HAP-1 (cell line): ENCODE measurements at regions not wholly inside any gene's neighbourhood (a gene's known extent, or its start where the extent isn't known, plus 50 kb on each side); places are given as distances from the start of the nearest gene placed in this dataset.

Experiments used
- DNase-seq, 2 experiments: peaks; one replicate each; pipeline ENCODE4 v3.0.0-alpha.2; 2016 to 2020; ENCODE audit warnings: low spot score in 2 of 2
- H3K27me3 ChIP-seq: fragments of 250-450 bp; sonication (Bioruptor Pico); 2 replicates; pipeline ENCODE4 v1.5.1; 2020; ENCODE audit warnings: low read depth, mild to moderate bottlenecking, moderate library complexity
- H3K36me3 ChIP-seq: fragments of 250-450 bp; sonication (Bioruptor Pico); replicated peaks from 2 replicates; pipeline ENCODE4 v1.5.1; 2020; ENCODE audit warnings: mild to moderate bottlenecking
- H3K4me1 ChIP-seq: fragments of 250-450 bp; sonication (Bioruptor Pico); 2 replicates; pipeline ENCODE4 v1.5.1; 2020; ENCODE audit warnings: mild to moderate bottlenecking
- H3K4me3 ChIP-seq: fragments of 250-450 bp; sonication (Bioruptor Pico); 2 replicates; pipeline ENCODE4 v1.5.1; 2020; ENCODE audit warnings: mild to moderate bottlenecking, moderate library complexity
- H3K9me3 ChIP-seq: fragments of 250-450 bp; sonication (Bioruptor Pico); 2 replicates; pipeline ENCODE4 v1.5.1; 2020; ENCODE audit warnings: mild to moderate bottlenecking, moderate library complexity
- in situ Hi-C: fragments of 300-500 bp; cut with MboI; formaldehyde crosslinking; loops from 3 replicates; pipeline ENCODE4 v1.14.3; 2020; ENCODE audit warnings: low sequenced_read_pairs, inconsistent platforms, mixed read lengths

DNA sequence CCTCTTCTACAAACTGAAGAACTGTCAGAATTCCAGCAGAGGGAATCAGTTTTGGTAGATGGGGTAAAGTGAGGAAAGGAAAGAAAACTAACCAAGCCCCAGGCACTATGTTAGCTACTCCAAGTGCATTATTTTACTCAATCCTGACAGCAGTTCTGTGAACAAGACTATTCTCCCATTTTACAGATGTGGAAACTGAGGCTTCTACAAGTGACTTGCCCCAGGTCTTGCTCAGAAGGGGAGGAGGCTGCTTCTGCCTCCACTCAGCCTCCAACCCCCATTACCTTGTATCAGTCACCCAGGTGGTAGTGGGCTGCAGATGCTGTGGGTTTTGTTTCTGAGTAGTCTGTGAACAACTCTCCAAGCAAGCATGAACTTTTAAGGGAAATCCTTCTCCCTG is 315.2 kb upstream of the MAF start:
- no peaks in the 10 kb centered on the region for H3K9me3 ChIP-seq
- H3K4me1 ChIP-seq, result peaks cover 6% of the 10 kb centered on the region; the same call in 1 of the 2 replicates
- no peaks in the 10 kb centered on the region for H3K27me3 ChIP-seq
- no peak for DNase-seq
- H3K36me3 ChIP-seq, result no peaks in the 10 kb centered on the region
- in situ Hi-C loops, result no loop called here
- no peak overlapping the region for H3K4me3 ChIP-seq

DNA sequence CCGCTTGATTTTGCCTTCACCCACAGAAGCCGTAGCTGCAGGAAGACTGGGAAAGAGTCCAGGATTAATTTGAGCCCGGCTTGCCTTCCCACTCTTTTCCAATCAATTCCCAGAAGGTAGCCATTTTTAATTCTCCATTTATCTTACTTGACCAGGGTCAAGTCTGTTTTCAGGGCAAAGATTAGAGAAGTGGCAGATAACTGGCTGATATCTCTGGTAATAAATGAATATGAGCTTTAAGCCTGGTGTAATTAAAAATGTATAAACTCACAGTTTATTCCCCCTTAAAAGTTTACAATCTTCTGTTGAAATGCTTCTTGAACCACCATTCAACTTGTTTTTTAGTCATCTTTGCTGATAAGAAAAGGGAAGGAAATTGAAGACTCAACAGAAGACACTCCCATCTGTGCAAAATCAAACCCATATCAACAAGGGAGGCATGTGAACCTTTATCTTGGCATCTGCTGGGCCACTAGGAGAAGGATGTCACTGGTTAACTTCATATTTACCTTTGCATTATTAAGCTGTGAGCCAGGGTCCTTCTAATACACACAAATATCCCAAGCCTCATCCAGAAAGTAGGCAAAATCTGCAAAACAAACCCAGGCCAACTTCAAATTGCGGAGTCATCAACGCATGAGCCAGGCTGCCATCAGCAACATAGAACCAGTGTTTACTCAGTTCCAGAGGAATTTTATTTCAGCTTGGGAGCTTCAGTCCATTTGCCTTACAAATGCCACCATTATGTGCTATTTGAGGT is 314.6 kb upstream of the MAF start:
- in situ Hi-C loops, result no loop called here
- Histone ChIP-seq H3K4me3 (no peak overlapping the region), H3K27me3 (no peaks in the 10 kb centered on the region), H3K4me1 (peaks cover 6% of the 10 kb centered on the region; the same call in 1 of the 2 replicates), H3K9me3 (no peaks in the 10 kb centered on the region), H3K36me3 (no peaks in the 10 kb centered on the region)
- no peak for DNase-seq

GRCh38 chr16:79912592-79913310 is 312.2 kb upstream of the MAF start:
- in situ Hi-C loops, result no loop called here
- DNase-seq, result no peak
- Histone ChIP-seq H3K9me3 (no peaks in the 10 kb centered on the region), H3K4me1 (no peaks in the 10 kb centered on the region), H3K36me3 (no peaks in the 10 kb centered on the region), H3K4me3 (no peak overlapping the region), H3K27me3 (no peaks in the 10 kb centered on the region)

GRCh38 chr16:79911660-79912059 is 311.1 kb upstream of the MAF start:
- no peak for DNase-seq
- Histone ChIP-seq H3K4me1 (no peaks in the 10 kb centered on the region), H3K36me3 (no peaks in the 10 kb centered on the region), H3K4me3 (no peak overlapping the region), H3K9me3 (no peaks in the 10 kb centered on the region), H3K27me3 (no peaks in the 10 kb centered on the region)
- in situ Hi-C loops, result no loop called here

- Histone ChIP-seq H3K9me3 (no peaks in the 10 kb centered on the region), H3K4me1 (no peaks in the 10 kb centered on the region), H3K4me3 (no peak overlapping the region), H3K27me3 (no peaks in the 10 kb centered on the region), H3K36me3 (no peaks in the 10 kb centered on the region)
- no peak for DNase-seq
- in situ Hi-C loops, result no loop called here
Observed at GRCh38 chr16:79909571-79909970, 309.0 kb upstream of the MAF start.

- H3K4me1 ChIP-seq, result no peaks in the 10 kb centered on the region
- no peak for DNase-seq
- no peaks in the 10 kb centered on the region for H3K9me3 ChIP-seq
- no peaks in the 10 kb centered on the region for H3K36me3 ChIP-seq
- no peak overlapping the region for H3K4me3 ChIP-seq
- in situ Hi-C loops, result no loop called here
- H3K27me3 ChIP-seq, result no peaks in the 10 kb centered on the region
Observed at GRCh38 chr16:79903471-79903870, 302.9 kb upstream of the MAF start.

DNA sequence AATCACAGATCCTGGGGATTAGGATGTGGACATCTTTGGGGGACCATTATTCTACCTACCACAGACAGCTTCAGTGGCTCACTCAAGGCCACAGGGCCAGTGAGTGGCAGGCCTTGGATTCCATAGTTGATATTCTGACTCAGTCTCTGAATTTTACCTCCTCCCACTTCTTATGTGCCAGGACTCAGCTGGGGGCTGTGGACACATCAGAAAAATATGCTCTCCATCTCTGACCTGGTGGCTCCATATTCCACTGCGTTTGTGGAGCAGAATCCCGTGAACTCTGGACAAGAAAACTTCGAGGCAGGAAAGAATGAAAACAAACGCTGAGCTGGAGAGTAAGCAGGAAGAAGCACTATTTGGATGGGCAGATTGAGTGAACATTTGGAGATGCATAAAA is 301.8 kb upstream of the MAF start:
- DNase-seq, result no peak
- in situ Hi-C loops, result no loop called here
- no peaks in the 10 kb centered on the region for H3K27me3 ChIP-seq
- H3K4me3 ChIP-seq, result no peak overlapping the region
- no peaks in the 10 kb centered on the region for H3K4me1 ChIP-seq
- H3K36me3 ChIP-seq, result no peaks in the 10 kb centered on the region
- no peaks in the 10 kb centered on the region for H3K9me3 ChIP-seq

DNA sequence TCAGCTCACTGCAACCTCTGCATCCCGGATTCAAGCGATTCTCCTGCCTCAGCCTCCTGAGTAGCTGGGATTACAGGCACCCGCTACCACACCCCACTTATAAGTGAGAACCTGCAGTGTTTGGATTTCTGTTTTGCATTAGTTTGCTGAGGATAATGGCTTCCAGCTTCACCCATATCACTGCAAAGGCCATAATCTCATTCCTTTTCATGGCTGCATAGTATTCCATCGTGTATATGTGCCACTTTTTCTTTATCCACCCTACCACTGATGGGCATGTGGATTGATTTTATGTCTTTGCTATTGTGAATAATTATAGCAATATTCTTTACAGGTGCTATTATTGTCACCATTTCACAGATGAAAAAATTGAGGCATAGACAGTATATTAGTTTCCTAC is 301.0 kb upstream of the MAF start:
- H3K4me3 ChIP-seq, result no peak overlapping the region
- DNase-seq, result no peak
- no peaks in the 10 kb centered on the region for H3K36me3 ChIP-seq
- H3K27me3 ChIP-seq, result no peaks in the 10 kb centered on the region
- H3K4me1 ChIP-seq, result no peaks in the 10 kb centered on the region
- no peaks in the 10 kb centered on the region for H3K9me3 ChIP-seq
- in situ Hi-C loops, result no loop called here

GRCh38 chr16:79899716-79900115 is 299.2 kb upstream of the MAF start:
- Histone ChIP-seq H3K4me1 (no peaks in the 10 kb centered on the region), H3K27me3 (no peaks in the 10 kb centered on the region), H3K36me3 (no peaks in the 10 kb centered on the region), H3K9me3 (no peaks in the 10 kb centered on the region), H3K4me3 (no peak overlapping the region)
- no peak for DNase-seq
- in situ Hi-C loops, result no loop called here

DNA sequence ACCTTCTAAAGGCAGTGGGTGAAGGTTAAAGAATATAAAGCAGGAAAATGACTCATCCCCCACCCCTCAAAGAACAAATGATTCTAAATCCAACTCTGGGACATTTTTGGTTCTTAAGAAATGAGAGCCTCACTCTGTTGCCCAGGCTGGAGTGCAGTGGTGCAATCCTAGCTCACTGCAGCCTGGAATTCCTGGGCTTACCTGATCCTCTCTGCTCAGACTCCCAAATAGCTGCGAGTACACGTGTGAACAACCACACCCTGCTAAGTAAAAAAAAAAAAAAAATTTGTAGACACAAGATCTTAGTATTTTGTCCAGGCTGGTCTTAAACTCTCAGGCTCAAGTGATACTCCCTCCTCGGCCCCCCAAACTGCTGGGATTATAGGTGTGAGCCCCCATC is 298.8 kb upstream of the MAF start:
- in situ Hi-C loops, result no loop called here
- no peaks in the 10 kb centered on the region for H3K27me3 ChIP-seq

DNA sequence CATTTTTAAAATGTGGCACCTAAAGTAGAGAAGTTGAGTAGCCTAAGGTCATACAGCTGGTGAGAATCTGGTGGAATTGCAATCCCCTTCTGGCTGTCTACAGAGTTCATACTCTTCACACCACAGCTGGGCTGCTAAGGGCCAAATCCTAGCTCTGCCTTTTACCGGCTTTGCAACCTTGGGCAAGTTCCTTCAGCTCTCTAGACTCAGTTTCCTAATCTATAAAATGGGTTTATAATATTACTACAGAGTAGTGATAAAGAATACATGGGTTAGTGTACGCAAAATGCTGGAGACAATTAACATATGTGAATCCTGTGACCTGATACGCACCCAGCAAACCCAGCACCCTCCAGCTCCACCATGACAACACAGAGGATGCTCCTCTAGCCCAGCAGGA is 298.2 kb upstream of the MAF start:
- no peaks in the 10 kb centered on the region for H3K4me1 ChIP-seq
- H3K4me3 ChIP-seq, result no peak overlapping the region
- no peaks in the 10 kb centered on the region for H3K27me3 ChIP-seq
- in situ Hi-C loops, result no loop called here
- H3K36me3 ChIP-seq, result no peaks in the 10 kb centered on the region
- no peaks in the 10 kb centered on the region for H3K9me3 ChIP-seq
- DNase-seq, result no peak

More for the DNA sequence above, 298.8 kb upstream of the MAF start:
- Histone ChIP-seq H3K36me3 (no peaks in the 10 kb centered on the region), H3K4me3 (no peak overlapping the region), H3K4me1 (no peaks in the 10 kb centered on the region), H3K9me3 (no peaks in the 10 kb centered on the region)
- DNase-seq, result no peak

GRCh38 chr16:79897453-79898146 is 297.1 kb upstream of the MAF start:
- DNase-seq, result no peak
- H3K4me1 ChIP-seq, result no peaks in the 10 kb centered on the region
- no peaks in the 10 kb centered on the region for H3K27me3 ChIP-seq
- in situ Hi-C loops, result no loop called here
- H3K36me3 ChIP-seq, result no peaks in the 10 kb centered on the region
- H3K4me3 ChIP-seq, result no peak overlapping the region
- no peaks in the 10 kb centered on the region for H3K9me3 ChIP-seq

GRCh38 chr16:79897104-79897452 is 296.5 kb upstream of the MAF start:
- Histone ChIP-seq H3K4me1 (no peaks in the 10 kb centered on the region), H3K36me3 (no peaks in the 10 kb centered on the region), H3K4me3 (no peak overlapping the region), H3K9me3 (no peaks in the 10 kb centered on the region), H3K27me3 (no peaks in the 10 kb centered on the region)
- in situ Hi-C loops, result no loop called here
- no peak for DNase-seq

DNA sequence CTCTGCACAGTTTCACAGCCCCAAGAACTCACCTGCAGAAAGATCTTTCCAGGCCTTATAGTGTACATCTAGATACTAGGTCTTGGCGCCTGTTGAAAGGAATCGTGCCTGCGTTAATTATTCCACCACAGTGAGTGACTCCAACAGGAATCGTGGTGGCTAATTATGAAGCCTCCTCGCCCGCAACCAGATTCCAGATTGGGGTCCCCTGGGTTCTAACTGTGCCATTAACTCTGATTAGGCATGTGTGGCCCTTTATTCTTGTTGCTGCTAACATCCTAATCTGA is 295.3 kb upstream of the MAF start:
- no peak for DNase-seq
- H3K36me3 ChIP-seq, result no peaks in the 10 kb centered on the region
- no peaks in the 10 kb centered on the region for H3K4me1 ChIP-seq
- in situ Hi-C loops, result no loop called here
- H3K9me3 ChIP-seq, result no peaks in the 10 kb centered on the region
- no peak overlapping the region for H3K4me3 ChIP-seq
- no peaks in the 10 kb centered on the region for H3K27me3 ChIP-seq
